Right forelimb (tissue), 1 donor: ENCODE measurements at regions not wholly inside any gene's neighbourhood (a gene's known extent, or its start where the extent isn't known, plus 50 kb on each side); places are given as distances from the start of the nearest gene placed in this dataset.
"Not testable (repeated sequence)": the region's sequence is repeated elsewhere in the genome, so short reads cannot be mapped to it uniquely, and the experiment has no call there.

Experiments used
- DNase-seq: peaks from one replicate; pipeline ENCODE4 v3.0.0-alpha.2; 2018

GRCh38 chr21:38042246-38042645 lies 126.0 kb upstream of the KCNJ6 start:
- DNase-seq: no peak

DNA sequence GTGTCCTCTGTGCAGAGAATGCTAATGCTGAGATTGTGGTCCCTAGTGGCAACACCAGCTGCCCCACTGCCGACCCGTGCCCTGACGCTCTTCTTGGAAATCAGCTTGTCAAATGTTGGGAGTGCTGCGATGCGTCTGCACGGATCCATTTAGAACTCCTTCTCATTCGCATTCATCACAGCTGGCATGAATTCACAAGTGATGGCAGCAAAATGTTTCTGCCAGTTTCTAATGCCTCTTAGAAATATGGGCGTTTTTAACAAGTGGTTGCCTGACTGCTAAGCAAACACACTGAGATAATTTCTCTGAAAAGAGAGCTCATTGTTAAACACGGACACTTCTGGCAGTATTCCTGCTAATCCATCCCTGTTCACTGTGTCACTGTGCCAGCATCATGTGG lies 131.9 kb upstream of the KCNJ6 start:
- DNase-seq: no peak

DNA sequence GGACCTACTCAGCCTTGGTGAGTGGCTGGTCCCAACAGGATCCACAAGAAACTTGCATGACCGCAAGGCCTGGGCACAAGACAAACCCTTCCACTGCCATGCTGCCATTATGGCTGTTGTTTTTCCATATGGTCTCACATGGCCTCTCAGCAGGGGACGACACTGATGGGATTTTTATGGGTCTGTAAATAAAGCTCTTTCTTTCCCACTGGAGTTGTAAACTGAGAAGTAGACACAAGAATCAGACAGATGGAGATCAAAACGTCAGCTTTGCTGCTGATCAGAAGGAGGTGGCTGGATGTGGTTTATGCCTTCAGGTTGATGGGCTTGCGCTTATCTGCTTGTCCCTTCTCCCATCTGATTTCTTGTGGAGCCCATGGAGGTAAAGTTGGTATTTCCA lies 138.1 kb upstream of the KCNJ6 start:
- DNase-seq: no peak

DNA sequence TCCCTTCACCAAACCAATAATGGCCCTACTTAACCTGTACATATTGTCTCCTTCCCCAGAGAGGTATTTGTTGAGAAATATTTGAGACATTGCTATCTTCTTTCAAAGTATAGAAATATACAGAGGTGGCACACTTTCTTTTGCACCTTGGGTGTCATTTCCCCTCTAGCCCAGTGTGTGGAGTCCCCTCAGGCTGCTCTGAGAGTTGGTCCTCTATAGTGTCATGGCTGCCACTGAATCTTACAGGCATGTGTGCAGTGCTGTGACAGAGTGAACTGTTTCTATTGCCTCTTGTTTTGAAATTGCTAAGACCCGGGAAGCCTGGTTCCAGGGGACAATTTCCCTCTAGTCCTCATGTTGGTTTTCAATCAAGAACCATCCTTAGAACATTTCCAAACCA lies 140.2 kb upstream of the KCNJ6 start:
- DNase-seq: no peak

- DNase-seq: no peak
These were observed 141.4 kb upstream of the KCNJ6 start for GRCh38 chr21:38057626-38058025.

GRCh38 chr21:38060533-38060932 lies 144.3 kb upstream of the KCNJ6 start:
- no peak for DNase-seq

GRCh38 chr21:38067086-38067739 lies 151.0 kb upstream of the KCNJ6 start:
- no peak for DNase-seq

GRCh38 chr21:38072489-38072888 lies 156.2 kb upstream of the KCNJ6 start:
- no peak for DNase-seq

- DNase-seq: peak; percentile 52
These were observed 159.8 kb upstream of the KCNJ6 start for GRCh38 chr21:38075833-38076587.

DNA sequence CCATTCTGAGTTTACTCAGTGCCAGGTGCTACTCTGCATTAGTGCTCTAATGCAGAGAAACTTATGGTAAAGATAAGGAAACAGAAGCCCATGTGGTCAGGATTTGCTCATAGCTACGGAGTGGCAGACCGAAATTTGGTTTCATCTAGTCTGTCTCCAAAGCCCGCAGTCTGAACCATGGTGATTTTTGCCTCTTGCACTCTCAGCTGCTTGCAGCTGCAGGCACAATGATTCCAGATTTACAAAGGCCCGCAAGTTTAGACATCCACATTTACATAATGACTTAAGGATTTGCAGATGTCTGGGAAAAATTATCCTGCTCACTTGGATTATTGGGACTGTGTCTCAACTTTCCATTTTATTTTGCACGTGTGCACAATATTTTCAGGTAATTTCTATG lies 161.3 kb upstream of the KCNJ6 start:
- no peak for DNase-seq

- DNase-seq: no peak
These were observed 164.6 kb upstream of the KCNJ6 start for GRCh38 chr21:38080888-38081287.

- no peak for DNase-seq
These were observed 165.5 kb upstream of the KCNJ6 start for GRCh38 chr21:38081708-38082107.

DNA sequence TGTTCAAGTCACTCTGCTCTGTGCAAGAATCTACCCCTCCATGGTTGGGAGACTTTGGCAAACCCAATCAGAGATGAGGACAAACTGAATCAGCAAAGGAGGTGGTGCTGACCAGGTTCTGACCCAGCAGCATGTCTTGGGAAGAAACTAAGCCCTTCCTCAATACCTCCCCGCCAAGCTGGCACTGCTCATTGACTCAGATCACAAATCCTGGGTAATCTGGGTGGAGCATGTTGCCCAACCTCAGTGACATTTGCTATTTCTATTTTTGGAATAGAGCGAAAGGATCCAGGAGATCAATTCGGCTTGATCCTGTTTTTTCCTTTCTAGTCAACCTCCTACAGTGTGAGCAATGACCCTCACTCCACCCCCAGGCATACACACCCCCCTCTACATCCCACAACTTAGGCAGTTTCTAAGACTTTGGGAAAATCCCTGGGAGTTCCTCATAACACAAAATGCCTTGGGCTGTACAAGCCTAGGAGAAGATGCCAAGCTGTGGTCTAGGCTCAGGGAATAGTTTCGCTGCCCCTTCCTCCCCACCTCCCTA lies 166.8 kb upstream of the KCNJ6 start:
- no peak for DNase-seq

GRCh38 chr21:38083535-38083934 lies 167.3 kb upstream of the KCNJ6 start:
- no peak for DNase-seq

DNA sequence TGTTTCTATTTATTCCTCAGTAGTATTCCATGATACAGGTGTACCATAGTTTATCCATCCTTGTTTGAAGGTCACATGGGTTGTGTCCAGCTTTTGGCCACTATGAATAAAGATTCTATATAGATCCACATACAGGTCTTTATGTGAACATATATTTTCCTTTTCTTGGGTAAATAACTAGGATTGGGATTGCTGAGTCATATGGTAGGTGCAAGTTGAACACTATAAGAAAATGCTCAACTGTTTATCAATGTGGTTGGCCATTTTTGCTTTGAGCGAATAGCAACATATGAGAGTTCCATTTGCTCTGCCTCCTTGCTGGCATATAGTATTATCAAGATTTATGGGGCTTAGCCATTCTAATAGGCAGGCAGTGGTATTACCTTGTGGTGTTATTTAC lies 170.2 kb upstream of the KCNJ15 start:
- DNase-seq: no peak

GRCh38 chr21:38088916-38089762 lies 167.7 kb upstream of the KCNJ15 start:
- no peak for DNase-seq

GRCh38 chr21:38089763-38090046 lies 167.1 kb upstream of the KCNJ15 start:
- no peak for DNase-seq

GRCh38 chr21:38091061-38091460 lies 165.7 kb upstream of the KCNJ15 start:
- not testable (repeated sequence) for DNase-seq

DNA sequence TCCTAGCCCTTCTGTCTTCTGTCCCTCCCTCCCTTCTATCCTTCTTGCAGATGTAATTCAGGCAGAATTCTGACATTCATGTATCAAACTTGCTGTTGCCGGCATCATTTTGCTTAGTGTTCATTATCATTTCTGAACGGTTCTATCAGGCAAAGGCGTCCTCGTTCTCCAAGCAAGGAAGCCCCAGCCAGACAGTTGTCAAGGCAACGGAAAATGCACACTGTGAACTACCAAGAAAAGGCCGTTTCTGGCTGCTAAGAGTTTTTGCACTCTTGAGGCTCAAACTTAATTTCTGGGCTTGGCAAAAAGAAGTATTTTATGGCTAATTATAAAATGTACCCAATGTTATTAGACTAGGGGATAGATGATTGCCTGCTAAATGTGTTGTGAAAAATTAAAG lies 164.7 kb upstream of the KCNJ15 start:
- no peak for DNase-seq

GRCh38 chr21:38095220-38095619 lies 161.6 kb upstream of the KCNJ15 start:
- DNase-seq: no peak

DNA sequence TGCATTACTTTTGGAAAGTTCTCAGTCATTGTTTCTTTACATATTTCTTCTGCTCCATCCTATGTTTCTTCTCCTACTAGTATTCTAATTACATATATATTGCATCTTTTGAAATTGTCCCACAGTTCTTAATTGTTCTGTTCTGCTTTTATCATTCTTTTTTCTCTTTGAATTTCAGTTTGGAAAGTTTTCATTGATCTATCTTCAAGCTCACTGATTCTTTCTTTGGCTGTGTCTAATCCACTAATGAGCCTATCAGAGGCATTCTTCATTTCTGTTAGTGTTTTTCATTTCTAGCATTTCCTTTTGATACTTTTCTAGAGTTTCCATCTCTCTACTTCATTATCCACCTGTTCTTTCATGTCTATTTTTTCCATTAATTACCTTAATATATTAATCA lies 159.0 kb upstream of the KCNJ15 start:
- DNase-seq: no peak

DNA sequence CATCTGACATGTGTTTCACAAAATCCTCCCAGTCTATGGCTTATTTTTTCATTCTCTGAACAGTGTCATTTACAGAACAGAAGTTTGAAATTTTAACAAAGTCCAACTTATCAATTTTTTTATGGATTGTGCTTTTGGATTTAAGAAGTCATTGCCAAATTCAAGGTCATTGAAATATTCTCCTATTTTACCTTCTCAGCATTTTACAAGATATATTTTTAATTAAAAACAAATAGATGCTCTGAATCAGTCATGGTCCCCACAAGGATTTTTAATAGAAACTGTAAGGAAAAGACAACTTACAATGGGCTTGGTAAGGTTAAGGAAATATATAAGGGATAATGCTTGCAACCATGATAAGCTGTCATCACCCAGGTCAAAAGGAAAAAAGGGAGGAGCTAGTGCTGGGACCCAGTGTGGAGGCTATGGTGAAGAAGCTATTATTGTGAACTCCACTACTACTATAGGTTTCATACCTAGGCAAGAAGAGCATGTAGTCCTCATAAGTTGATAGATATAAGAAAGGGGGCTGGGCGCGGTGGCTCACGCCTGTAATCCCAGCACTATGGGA lies 144.5 kb upstream of the KCNJ15 start:
- no peak for DNase-seq

DNA sequence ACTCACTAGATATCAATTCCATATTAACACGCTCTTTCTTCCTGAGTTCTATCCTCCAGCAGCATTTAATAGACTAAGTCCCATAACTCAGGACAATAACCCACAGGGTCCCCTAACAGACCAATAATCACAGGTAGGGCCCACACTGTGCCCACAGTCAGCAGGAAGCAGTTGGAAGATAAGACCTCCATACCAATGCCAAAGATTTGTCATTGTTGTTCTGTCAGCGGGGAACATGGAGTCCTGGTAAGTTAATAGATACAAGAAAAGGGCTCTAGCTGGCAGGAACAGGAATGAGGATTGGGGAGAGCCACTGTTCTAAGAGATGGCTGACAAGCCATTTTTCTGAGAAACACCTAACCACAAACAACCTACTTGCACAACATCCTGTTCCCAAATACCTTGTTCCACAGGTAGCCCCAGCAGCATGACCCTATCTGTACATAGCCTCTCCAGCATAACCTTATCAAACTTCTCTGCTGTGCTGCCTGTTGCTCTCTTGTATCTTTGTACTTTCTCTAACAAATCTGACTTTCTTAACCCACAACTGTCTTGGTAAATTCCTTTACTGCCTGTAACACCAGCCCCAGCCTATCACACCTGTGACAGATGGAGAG lies 142.0 kb upstream of the KCNJ15 start:
- no peak for DNase-seq
